ENCODE measurements at regions not wholly inside any gene's neighbourhood (a gene's known extent, or its start where the extent isn't known, plus 50 kb on each side); places are given as distances from the start of the nearest gene placed in this dataset.
"Not testable (repeated sequence)": the region's sequence is repeated elsewhere in the genome, so short reads cannot be mapped to it uniquely, and the experiment has no call there.

GRCh38 chr12:94862421-94862820, 141.1 kb downstream of the NDUFA12 start:
- in situ Hi-C loops (cut with MboI; ENCODE audit: low sequenced_read_pairs), result no loop called here

- in situ Hi-C loops (cut with MboI; ENCODE audit: low sequenced_read_pairs), result no loop called here
Observed at GRCh38 chr12:94856324-94856723, 147.2 kb downstream of the NDUFA12 start.

DNA sequence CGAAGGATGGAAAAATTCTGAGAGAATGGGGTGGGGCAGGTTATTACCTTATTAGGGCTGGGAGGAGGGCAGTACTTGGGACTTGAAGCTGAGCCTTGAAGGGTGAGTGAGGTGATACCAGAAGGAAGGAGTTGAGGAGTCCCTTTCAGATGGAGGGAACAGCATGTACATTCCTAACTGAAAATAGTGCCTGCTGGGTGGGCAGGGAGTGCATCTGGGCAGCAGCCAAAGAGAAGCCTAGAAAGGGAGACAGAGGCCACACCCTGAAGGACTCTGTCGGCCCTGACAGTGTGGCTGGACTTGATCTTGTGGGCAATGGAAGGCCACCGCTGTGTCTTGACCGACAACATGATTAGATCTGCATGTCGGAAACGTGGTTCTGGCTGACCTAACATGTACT, 147.6 kb downstream of the NDUFA12 start:
- in situ Hi-C loops (cut with MboI; ENCODE audit: low sequenced_read_pairs), result no loop called here

DNA sequence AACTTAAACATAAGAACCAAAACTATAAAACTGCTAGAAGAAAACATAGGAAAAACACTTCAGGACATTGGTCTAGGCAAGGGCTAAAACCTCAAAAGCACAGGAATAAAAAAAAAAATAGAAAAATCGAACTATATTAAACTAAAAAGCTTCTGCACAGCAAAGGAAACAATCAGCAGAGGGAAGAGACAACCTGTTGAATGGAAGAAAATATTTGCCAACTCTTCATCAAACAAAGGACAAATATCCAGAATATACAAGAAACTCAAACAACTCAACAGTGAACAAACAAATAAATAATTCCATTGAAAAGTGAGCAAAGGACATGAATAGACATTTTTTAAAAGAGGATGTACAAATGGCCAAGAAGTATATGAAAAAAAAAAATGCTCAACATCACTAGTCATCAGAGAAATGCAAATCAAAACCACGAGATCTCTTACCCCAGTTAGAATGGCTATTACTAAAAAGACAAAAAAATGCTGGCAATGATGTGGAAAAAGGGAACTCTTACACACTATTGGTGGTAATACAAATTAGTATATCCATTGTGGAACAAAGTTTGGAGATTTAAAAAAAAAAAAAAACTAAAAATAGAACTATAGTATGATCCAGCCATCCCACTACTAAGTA, 152.0 kb downstream of the NDUFA12 start:
- in situ Hi-C loops (cut with MboI; ENCODE audit: low sequenced_read_pairs), result no loop called here

GRCh38 chr12:94849411-94849976, 154.0 kb downstream of the NDUFA12 start:
- in situ Hi-C loops (cut with MboI; ENCODE audit: low sequenced_read_pairs), result no loop called here

DNA sequence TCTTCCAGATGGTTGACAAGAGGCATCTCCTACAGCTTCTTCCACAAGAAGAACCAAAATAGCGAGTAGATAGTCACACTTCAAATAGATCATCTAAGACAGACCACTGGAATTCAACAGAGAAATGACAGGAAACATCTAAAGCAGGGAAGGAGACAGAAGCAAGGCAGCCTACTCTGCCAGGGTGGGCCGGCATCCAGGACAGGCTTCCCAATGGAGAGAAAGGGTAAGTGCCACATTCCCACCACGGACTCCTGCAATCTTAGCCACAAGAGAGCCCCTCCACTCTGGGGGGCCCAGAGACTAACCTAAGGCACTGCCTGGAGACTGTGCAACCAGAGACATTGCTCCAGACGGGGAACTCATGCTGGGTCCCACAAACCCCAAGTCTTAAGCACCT, 154.5 kb downstream of the NDUFA12 start:
- in situ Hi-C loops (cut with MboI; ENCODE audit: low sequenced_read_pairs), result no loop called here

- in situ Hi-C loops (cut with MboI; ENCODE audit: low sequenced_read_pairs), result no loop called here
Observed at GRCh38 chr12:94845110-94845509, 158.4 kb downstream of the NDUFA12 start.

- in situ Hi-C loops (cut with MboI; ENCODE audit: low sequenced_read_pairs), result no loop called here
Observed at GRCh38 chr12:94844452-94844851, 159.0 kb downstream of the NDUFA12 start.

GRCh38 chr12:94841904-94842610, 161.4 kb downstream of the NDUFA12 start:
- in situ Hi-C loops (cut with MboI; ENCODE audit: low sequenced_read_pairs), result no loop called here

GRCh38 chr12:94841177-94841576, 162.3 kb downstream of the NDUFA12 start:
- in situ Hi-C loops (cut with MboI; ENCODE audit: low sequenced_read_pairs), result no loop called here

DNA sequence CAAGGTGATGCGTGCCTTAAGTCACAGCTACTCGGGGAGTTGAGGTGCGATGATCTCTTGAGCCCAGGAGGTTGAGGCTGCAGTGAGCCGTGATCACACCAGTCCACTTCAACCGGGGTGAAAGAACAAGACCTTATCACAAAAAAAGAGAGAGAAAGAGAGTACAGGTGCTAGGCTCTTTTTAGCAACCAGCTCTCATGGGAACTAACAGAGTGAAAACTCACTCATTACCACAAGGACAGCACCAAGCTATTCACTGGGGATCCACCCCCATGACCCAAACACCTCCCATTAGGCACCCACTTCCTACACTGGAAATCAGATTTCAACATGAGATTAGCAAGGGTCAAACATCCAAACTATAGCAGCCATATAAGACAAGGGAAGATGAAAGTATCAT, 164.2 kb downstream of the NDUFA12 start:
- in situ Hi-C loops (cut with MboI; ENCODE audit: low sequenced_read_pairs), result no loop called here

DNA sequence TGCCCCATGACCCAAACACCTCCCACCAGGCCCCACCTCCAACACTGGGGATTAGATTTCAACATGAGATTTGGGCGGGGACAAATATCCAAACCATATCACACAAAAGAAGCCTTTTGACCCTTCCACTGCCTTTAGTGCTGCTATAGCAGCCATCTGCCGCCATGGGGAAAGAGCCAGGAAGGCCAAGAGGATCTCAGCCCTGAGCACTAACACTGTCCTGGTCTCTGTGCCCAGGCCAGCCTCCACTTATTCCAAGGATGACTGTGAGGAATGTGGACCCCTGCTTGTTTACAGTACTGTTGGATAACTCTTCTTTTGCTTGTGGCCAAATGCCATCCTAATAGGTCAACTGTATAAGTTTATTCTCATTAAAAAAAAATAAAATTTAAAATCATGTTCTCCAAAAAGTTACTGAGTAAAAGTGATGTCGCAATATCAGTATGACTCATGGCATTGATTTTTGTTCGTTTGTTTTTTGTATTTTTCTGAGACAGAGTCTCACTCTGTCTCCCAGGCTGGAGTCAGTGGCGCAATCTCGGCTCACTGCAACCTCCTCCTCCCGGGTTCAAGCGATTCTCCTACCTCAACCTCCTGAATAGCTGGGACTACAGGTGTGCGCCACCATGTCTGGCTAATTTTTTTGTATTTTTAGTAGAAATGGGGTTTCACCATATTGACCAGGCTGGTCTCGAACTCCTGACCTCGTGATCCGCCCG, 166.4 kb downstream of the NDUFA12 start:
- in situ Hi-C loops (cut with MboI; ENCODE audit: low sequenced_read_pairs), result not testable (repeated sequence)

GRCh38 chr12:94834036-94834625, 169.4 kb downstream of the NDUFA12 start:
- in situ Hi-C loops (cut with MboI; ENCODE audit: low sequenced_read_pairs), result no loop called here

GRCh38 chr12:94832780-94833681, 170.5 kb downstream of the NDUFA12 start:
- in situ Hi-C loops (cut with MboI; ENCODE audit: low sequenced_read_pairs), result no loop called here

- in situ Hi-C loops (cut with MboI; ENCODE audit: low sequenced_read_pairs), result no loop called here
Observed at GRCh38 chr12:94832105-94832504, 171.4 kb downstream of the NDUFA12 start.

DNA sequence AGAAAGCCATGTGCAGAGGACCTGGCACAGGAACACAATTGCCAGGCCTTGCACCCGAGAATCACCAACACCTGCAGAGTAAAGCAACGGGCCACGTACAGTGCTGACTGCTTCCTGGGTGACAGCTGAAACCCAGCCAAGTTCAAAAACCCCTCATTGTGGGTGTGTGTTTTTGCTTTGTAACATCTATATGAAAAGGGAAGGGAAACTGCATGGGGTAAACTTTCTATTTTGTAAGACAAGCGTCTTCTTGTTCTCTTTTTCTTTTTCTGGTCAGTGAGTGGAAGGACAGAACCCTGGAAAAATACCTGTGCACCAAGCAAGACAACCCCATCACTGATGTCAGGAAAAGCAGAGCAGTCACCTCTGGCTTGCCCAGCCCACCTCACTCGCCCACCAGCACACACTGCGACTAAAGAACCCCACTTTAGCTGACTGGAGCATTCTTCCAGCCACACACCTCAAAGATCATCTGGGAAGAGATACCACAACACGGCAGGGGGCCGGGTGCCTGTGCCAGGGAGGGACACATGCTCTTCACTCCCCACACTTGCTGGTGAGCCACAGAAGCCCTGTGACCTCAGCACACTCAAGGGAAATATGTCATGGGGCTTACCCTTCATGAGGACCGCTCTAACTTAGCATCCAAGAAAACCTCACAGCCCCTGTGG, 172.3 kb downstream of the NDUFA12 start:
- in situ Hi-C loops (cut with MboI; ENCODE audit: low sequenced_read_pairs), result no loop called here

DNA sequence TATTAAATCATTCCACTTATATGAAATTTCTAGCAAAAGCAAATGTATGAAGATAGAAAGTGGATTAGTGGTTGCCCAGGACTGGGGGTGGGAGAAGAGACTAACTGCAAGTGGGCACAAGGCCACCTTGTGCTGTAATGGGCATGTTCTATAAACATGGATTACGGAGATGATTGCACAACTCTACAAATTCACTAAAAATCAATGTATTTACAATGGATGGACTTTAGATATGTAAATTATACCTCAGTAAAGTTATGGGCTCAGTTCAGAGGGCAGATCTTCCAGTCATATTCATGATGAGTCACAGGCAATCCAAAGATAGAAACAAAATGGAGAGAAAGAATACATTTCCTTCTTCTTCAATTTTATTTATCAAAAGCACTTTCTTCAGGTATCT, 173.9 kb downstream of the NDUFA12 start:
- in situ Hi-C loops (cut with MboI; ENCODE audit: low sequenced_read_pairs), result no loop called here

GRCh38 chr12:94819011-94819410, 168.7 kb upstream of the TMCC3 start:
- in situ Hi-C loops (cut with MboI; ENCODE audit: low sequenced_read_pairs), result no loop called here

- in situ Hi-C loops (cut with MboI; ENCODE audit: low sequenced_read_pairs), result no loop called here
Observed at GRCh38 chr12:94817695-94818075, 167.3 kb upstream of the TMCC3 start.

DNA sequence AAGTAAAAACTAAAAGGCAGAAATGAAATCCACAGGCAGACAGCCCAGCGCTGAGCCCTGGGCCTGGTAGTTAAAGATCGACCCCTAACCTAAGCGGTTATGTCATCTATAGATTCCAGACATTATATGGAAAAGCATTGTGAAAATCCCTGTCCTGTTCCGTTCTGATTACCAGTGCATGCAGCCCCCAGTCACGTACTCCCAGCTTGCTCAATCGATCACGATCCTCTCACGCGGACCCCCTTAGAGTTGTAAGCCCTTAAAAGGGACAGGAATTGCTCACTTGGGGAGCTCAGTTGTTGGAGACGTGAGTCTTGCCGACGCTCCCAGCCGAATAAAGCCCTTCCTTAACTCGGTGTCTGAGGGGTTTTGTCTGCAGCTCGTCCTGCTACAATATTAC, 166.8 kb upstream of the TMCC3 start:
- in situ Hi-C loops (cut with MboI; ENCODE audit: low sequenced_read_pairs), result not testable (repeated sequence)
